ENCODE measurements at regions not wholly inside any gene's neighbourhood (a gene's known extent, or its start where the extent isn't known, plus 50 kb on each side); places are given as distances from the start of the nearest gene placed in this dataset.

- intact Hi-C loops (cut with DNase I) = no loop called here
Observed at GRCh38 chr5:88483964-88484672, 215.5 kb upstream of the TMEM161B start.

GRCh38 chr5:88480801-88481499 is 212.3 kb upstream of the TMEM161B start:
- TF ChIP-seq CTCF (IDR thresholded peaks at IDR 0.05) = no peak
- DNase-seq (no peak), ATAC-seq (no peak)
- Histone ChIP-seq H3K4me3 (no peak overlapping the region), H3K27ac (no peak overlapping the region), H3K4me1 (no peaks in the 10 kb centered on the region), H3K27me3 (no peaks in the 10 kb centered on the region), H3K36me3 (no peaks in the 10 kb centered on the region), H3K9me3 (no peaks in the 10 kb centered on the region)
- intact Hi-C loops (cut with DNase I) = no loop called here

More at GRCh38 chr5:88483964-88484672, 215.5 kb upstream of the TMEM161B start:
- no peaks in the 10 kb centered on the region for H3K9me3 ChIP-seq
- no peak for TF ChIP-seq CTCF (IDR thresholded peaks at IDR 0.05)
- no peak overlapping the region for H3K27ac ChIP-seq
- H3K27me3 ChIP-seq = no peaks in the 10 kb centered on the region
- H3K4me1 ChIP-seq = no peaks in the 10 kb centered on the region
- no peak overlapping the region for H3K4me3 ChIP-seq
- ATAC-seq (no peak), DNase-seq (no peak)
- H3K36me3 ChIP-seq = no peaks in the 10 kb centered on the region

- DNase-seq (no peak), ATAC-seq (no peak)
- H3K9me3 ChIP-seq = no peaks in the 10 kb centered on the region
- H3K27ac ChIP-seq = no peak overlapping the region
- H3K27me3 ChIP-seq = no peaks in the 10 kb centered on the region
- H3K36me3 ChIP-seq = no peaks in the 10 kb centered on the region
- intact Hi-C loops (cut with DNase I) = no loop called here
- H3K4me3 ChIP-seq = no peak overlapping the region
- no peak for TF ChIP-seq CTCF (IDR thresholded peaks at IDR 0.05)
- no peaks in the 10 kb centered on the region for H3K4me1 ChIP-seq
Observed at GRCh38 chr5:88480245-88480644, 211.6 kb upstream of the TMEM161B start.

GRCh38 chr5:88474574-88474973 is 205.9 kb upstream of the TMEM161B start:
- DNase-seq (no peak), ATAC-seq (no peak)
- no peak for TF ChIP-seq CTCF (IDR thresholded peaks at IDR 0.05)
- Histone ChIP-seq H3K27ac (no peak overlapping the region), H3K4me3 (no peak overlapping the region), H3K9me3 (no peaks in the 10 kb centered on the region), H3K27me3 (no peaks in the 10 kb centered on the region), H3K4me1 (no peaks in the 10 kb centered on the region), H3K36me3 (no peaks in the 10 kb centered on the region)
- intact Hi-C loops (cut with DNase I) = no loop called here

- H3K4me1 ChIP-seq = no peaks in the 10 kb centered on the region
- intact Hi-C loops (cut with DNase I) = no loop called here
- no peak overlapping the region for H3K27ac ChIP-seq
- no peaks in the 10 kb centered on the region for H3K27me3 ChIP-seq
- no peak for TF ChIP-seq CTCF (IDR thresholded peaks at IDR 0.05)
- ATAC-seq = no peak
- H3K36me3 ChIP-seq = no peaks in the 10 kb centered on the region
- H3K9me3 ChIP-seq = no peaks in the 10 kb centered on the region
- DNase-seq = no peak
- H3K4me3 ChIP-seq = no peak overlapping the region
Observed at GRCh38 chr5:88470745-88471144, 202.1 kb upstream of the TMEM161B start.
